Tibial artery (tissue), 4 donors: ENCODE measurements at regions not wholly inside any gene's neighbourhood (a gene's known extent, or its start where the extent isn't known, plus 50 kb on each side); places are given as distances from the start of the nearest gene placed in this dataset.

ENCODE experiments used
- DNase-seq, 2 donors: peaks; one replicate each; pipeline ENCODE4 v3.0.0-alpha.2; 2019
- H3K27ac ChIP-seq, 2 donors: fragments of 200-600 bp; sonication (generic) in 1 of 2; 1 replicate in 1 of 2; 2 replicates in 1 of 2; pipeline ENCODE4 v1.5.1; 2018 to 2019; ENCODE audit warnings: mild to moderate bottlenecking in 1 of 2
- H3K27me3 ChIP-seq, 2 donors: fragments of 200-600 bp; sonication (generic) in 1 of 2; one replicate each; pipeline versions ENCODE4 v1.5.1 to v1.6.0; 2016 to 2019
- H3K36me3 ChIP-seq, 3 donors: fragments of 200-600 bp; sonication (generic) in 2 of 3; one replicate each; pipeline ENCODE4 v1.5.1; 2016 to 2019; ENCODE audit warnings: mild to moderate bottlenecking in 2 of 3
- H3K4me1 ChIP-seq, 4 donors: fragments of 200-600 bp; sonication (generic) in 2 of 4; 1 replicate in 3 of 4; 2 replicates in 1 of 4; pipeline ENCODE4 v1.5.1; 2016 to 2019
- H3K4me3 ChIP-seq, 2 donors: fragments of 200-600 bp; sonication (generic) in 1 of 2; 1 replicate in 1 of 2; 2 replicates in 1 of 2; pipeline ENCODE4 v1.5.1; 2018 to 2019; ENCODE audit warnings: mild to moderate bottlenecking in 2 of 2
- H3K9me3 ChIP-seq, 3 donors: fragments of 200-600 bp; sonication (generic) in 1 of 3; one replicate each; pipeline ENCODE4 v1.5.1; 2016 to 2019
- intact Hi-C: fragments of 100-400 bp; cut with DNase I; formaldehyde crosslinking; loops from one replicate; pipeline ENCODE4 v1.15.0; 2023; ENCODE audit warnings: low total_unique reads
- TF ChIP-seq, protein P1 (sequence below), 2 experiments: fragments of 200-600 bp in 1 of 2; fragments of 450-650 bp in 1 of 2; IDR thresholded peaks; one replicate each; pipeline ENCODE4 v1.5.1; 2017 to 2019; ENCODE audit warnings: antibody characterized with exemption in 2 of 2, mild to moderate bottlenecking in 1 of 2, moderate library complexity in 1 of 2

DNA sequence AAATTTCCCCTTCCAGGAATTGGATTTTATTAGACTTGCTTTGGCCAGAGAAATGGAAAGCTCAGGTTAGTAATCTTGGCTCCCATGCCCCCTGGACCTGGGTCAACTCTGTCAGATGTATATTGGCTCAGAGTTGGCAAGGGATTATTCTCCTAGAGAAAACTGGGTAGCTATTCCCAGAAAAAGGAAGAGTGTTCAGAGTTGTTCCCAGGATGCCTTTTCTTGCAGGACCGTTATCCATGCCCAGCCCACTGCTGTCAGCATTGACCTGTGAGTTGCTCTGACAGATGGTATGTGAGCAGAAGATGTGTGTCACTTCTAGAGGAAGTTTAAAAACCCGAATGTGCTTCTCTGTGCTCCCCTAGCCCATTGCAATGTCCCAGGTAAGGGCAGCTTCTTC, 509.9 kb upstream of the ZFP42 start:
- Histone ChIP-seq H3K36me3 (no peaks in the 10 kb centered on the region), H3K9me3 (no peaks in the 10 kb centered on the region), H3K4me1 (peaks cover 0 to 13% (median 6%) of the 10 kb centered on the region in 4 donors), H3K4me3 (no peak overlapping the region), H3K27ac (no peak overlapping the region), H3K27me3 (no peaks in the 10 kb centered on the region)
- no peak for DNase-seq
- TF ChIP-seq, protein P1, sequence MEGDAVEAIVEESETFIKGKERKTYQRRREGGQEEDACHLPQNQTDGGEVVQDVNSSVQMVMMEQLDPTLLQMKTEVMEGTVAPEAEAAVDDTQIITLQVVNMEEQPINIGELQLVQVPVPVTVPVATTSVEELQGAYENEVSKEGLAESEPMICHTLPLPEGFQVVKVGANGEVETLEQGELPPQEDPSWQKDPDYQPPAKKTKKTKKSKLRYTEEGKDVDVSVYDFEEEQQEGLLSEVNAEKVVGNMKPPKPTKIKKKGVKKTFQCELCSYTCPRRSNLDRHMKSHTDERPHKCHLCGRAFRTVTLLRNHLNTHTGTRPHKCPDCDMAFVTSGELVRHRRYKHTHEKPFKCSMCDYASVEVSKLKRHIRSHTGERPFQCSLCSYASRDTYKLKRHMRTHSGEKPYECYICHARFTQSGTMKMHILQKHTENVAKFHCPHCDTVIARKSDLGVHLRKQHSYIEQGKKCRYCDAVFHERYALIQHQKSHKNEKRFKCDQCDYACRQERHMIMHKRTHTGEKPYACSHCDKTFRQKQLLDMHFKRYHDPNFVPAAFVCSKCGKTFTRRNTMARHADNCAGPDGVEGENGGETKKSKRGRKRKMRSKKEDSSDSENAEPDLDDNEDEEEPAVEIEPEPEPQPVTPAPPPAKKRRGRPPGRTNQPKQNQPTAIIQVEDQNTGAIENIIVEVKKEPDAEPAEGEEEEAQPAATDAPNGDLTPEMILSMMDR (IDR thresholded peaks at IDR 0.05) = no peak
- intact Hi-C loops = no loop called here

DNA sequence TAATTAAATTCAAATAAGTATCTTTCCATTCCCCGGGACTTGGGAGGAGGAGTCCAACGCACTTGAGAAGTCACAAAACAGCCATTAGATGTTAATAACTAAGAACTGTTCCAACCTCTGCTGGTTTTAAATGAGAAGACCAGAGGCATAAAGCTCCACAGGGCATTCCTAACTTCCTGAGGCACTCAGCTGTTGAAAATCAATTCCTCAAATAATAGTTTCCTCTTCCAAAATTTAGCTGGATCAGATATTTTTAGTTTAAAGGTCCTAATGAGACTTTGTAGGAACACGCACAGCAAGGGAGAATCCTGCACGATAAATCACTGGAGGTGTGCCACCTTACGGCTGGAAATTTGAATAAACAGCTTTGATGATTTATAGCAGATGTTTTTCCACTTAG, 504.3 kb upstream of the ZFP42 start:
- no peak for DNase-seq
- Histone ChIP-seq H3K9me3 (no peaks in the 10 kb centered on the region), H3K27ac (no peak overlapping the region), H3K4me3 (no peak overlapping the region), H3K4me1 (no peaks in the 10 kb centered on the region), H3K36me3 (no peaks in the 10 kb centered on the region), H3K27me3 (no peaks in the 10 kb centered on the region)
- TF ChIP-seq, protein P1 (IDR thresholded peaks at IDR 0.05) = no peak
- intact Hi-C loops = no loop called here

DNA sequence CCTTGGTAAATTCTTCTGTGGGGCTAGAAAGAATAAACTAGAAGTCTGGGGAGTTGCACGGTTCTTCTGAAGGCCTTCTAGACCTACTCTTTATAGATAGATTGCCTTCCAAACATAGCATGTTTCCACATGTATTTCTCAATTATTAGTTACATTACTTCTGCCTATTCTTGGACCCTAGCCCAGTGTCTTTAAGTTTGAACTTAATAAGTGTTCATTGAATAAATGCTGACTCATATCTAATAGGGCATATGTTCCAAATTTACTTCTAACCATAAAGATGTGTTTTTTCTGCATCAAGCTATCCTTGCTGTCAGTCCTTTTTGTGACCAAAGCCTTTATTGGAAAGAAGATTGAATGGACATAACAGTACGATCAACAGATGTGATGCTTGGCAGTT, 503.6 kb upstream of the ZFP42 start:
- intact Hi-C loops = no loop called here
- Histone ChIP-seq H3K4me3 (no peak overlapping the region), H3K27ac (no peak overlapping the region), H3K27me3 (no peaks in the 10 kb centered on the region), H3K9me3 (no peaks in the 10 kb centered on the region), H3K36me3 (no peaks in the 10 kb centered on the region), H3K4me1 (no peaks in the 10 kb centered on the region)
- no peak for DNase-seq
- TF ChIP-seq, protein P1 (IDR thresholded peaks at IDR 0.05) = no peak

DNA sequence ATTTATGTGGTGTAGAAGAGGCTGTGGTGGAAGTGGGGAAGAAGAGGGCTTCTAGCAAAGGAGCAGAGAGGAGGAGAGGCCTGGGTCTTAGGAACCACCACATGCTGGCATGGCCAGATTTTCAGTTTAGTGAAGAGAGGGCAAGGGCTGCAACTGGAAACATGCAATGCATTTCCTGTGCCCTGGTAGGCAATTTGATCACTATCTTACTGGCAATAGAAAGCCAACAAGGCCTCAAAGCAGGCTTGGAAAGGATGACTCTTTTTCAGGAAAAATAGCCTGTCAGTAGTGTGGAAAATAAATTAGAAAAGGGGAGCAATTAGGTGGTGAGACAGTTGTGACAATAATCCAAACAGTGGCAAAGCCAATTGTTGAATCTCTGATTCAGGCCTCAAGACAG, 501.9 kb upstream of the ZFP42 start:
- Histone ChIP-seq H3K27ac (no peak overlapping the region), H3K36me3 (no peaks in the 10 kb centered on the region), H3K9me3 (no peaks in the 10 kb centered on the region), H3K4me1 (no peaks in the 10 kb centered on the region), H3K27me3 (no peaks in the 10 kb centered on the region), H3K4me3 (no peak overlapping the region)
- DNase-seq = no peak
- TF ChIP-seq, protein P1 (IDR thresholded peaks at IDR 0.05) = no peak
- intact Hi-C loops = no loop called here

DNA sequence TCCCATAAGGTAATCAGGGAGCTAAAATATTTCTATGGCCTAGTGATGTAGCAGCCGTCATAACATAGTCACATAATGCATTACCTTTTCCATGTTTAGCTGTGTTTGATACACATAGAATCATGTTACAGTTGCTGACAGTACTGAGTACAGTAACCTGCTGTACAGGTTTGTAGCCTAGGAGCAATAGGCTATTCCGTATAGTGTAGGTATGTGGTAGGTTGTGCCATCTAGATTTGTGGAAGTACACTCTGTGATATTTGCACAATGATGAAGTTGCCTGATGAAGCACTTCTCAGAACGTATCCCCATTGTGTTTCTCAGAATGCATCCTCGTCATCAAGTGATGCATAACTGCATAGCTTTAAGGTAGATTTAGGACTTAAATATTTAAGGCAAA, 495.6 kb upstream of the ZFP42 start:
- TF ChIP-seq, protein P1 (IDR thresholded peaks at IDR 0.05) = no peak
- no peak for DNase-seq
- Histone ChIP-seq H3K27ac (no peak overlapping the region), H3K36me3 (no peaks in the 10 kb centered on the region), H3K4me1 (no peaks in the 10 kb centered on the region), H3K9me3 (no peaks in the 10 kb centered on the region), H3K27me3 (no peaks in the 10 kb centered on the region), H3K4me3 (no peak overlapping the region)
- intact Hi-C loops = no loop called here

DNA sequence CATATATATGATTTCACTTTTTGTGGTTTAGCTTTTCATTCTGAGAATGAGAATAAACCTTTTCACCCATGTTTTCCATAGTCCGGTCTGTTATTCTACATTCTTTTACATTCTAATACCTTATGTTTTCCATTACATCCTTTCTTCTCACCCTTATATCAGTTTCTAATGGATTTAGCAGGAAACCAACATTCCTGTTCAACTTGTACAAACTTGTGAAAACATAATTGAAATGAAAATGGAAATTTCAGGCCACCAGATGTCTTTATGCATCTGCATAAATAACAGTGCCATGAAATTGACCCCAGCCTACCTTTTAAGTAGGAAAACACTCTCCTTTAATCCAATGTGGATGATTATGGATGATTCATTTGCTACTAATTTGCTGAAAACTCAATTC, 494.8 kb upstream of the ZFP42 start:
- intact Hi-C loops = no loop called here
- no peaks in the 10 kb centered on the region for H3K9me3 ChIP-seq
- no peak overlapping the region for H3K27ac ChIP-seq
- H3K4me1 ChIP-seq = no peaks in the 10 kb centered on the region
- DNase-seq = no peak
- TF ChIP-seq, protein P1 (IDR thresholded peaks at IDR 0.05) = no peak
- no peak overlapping the region for H3K4me3 ChIP-seq
- no peaks in the 10 kb centered on the region for H3K36me3 ChIP-seq
- no peaks in the 10 kb centered on the region for H3K27me3 ChIP-seq
